HEK293 (cell line): ENCODE measurements at regions not wholly inside any gene's neighbourhood (a gene's known extent, or its start where the extent isn't known, plus 50 kb on each side); places are given as distances from the start of the nearest gene placed in this dataset.

ENCODE experiments used
- CTCF ChIA-PET: fragments of 350-600 bp; formaldehyde crosslinking; extraction: SDS; loops from one replicate; lab custom pipeline; 2021; ENCODE audit warnings: antibody characterized with exemption; lab: Yijun Ruan, JAX
- POLR2A ChIA-PET: fragments of 300-600 bp; formaldehyde crosslinking; extraction: SDS; loops from one replicate; lab custom pipeline; 2020; ENCODE audit warnings: antibody characterized with exemption, inconsistent platforms; lab: Yijun Ruan, JAX
- H3K27ac ChIP-seq: fragments of 200-500 bp; sonication (Bioruptor generic); 2 replicates; pipeline ENCODE4 v1.5.1; 2014; ENCODE audit warnings: low read depth, low read length, control low read depth, inconsistent platforms; ENCODE audit errors: extremely low read depth
- H3K36me3 ChIP-seq, 2 experiments: fragments of 200-500 bp in 1 of 2; sonication (Bioruptor generic) in 1 of 2; 1 replicate in 1 of 2; 2 replicates in 1 of 2; pipeline ENCODE4 v1.5.1; 2014 to 2017; ENCODE audit warnings: inconsistent platforms in 2 of 2, low read length in 2 of 2; ENCODE audit not compliant: control insufficient read depth in 2 of 2, insufficient read depth in 1 of 2
- H3K4me1 ChIP-seq: fragments of 200-500 bp; sonication (Bioruptor generic); 2 replicates; pipeline ENCODE4 v1.5.1; 2014; ENCODE audit warnings: mild to moderate bottlenecking, low read length, inconsistent platforms; ENCODE audit not compliant: control insufficient read depth, insufficient read depth
- H3K4me3 ChIP-seq: 2 replicates; pipeline ENCODE4 v1.5.1; 2011; ENCODE audit warnings: low read depth, mild to moderate bottlenecking, control low read depth, low read length, moderate library complexity
- H3K9me3 ChIP-seq: fragments of 200-500 bp; sonication (Bioruptor generic); 2 replicates; pipeline ENCODE4 v1.5.1; 2014; ENCODE audit warnings: low read depth, low read length, inconsistent platforms; ENCODE audit not compliant: control insufficient read depth, insufficient read depth
- AEBP2 ChIP-seq: fragments of 450-650 bp; formaldehyde crosslinking; IDR thresholded peaks from 2 replicates; pipeline ENCODE4 v1.5.1; 2016; ENCODE audit warnings: missing biosample characterization, missing genetic modification characterization, borderline replicate concordance
- GLI4 ChIP-seq: fragments of 450-650 bp; formaldehyde crosslinking; IDR thresholded peaks from 2 replicates; pipeline ENCODE4 v1.5.1; 2016; ENCODE audit warnings: missing biosample characterization, missing genetic modification characterization
- MEIS1 ChIP-seq: sonication (generic); formaldehyde crosslinking; IDR thresholded peaks from 2 replicates; pipeline ENCODE4 v1.8.1; 2022; ENCODE audit warnings: missing genetic modification reagents, mild to moderate bottlenecking, borderline replicate concordance
- PBX3 ChIP-seq: sonication (generic); formaldehyde crosslinking; IDR thresholded peaks from 2 replicates; pipeline ENCODE4 v1.8.1; 2022; ENCODE audit warnings: mild to moderate bottlenecking, moderate library complexity, missing genetic modification reagents
- RBAK ChIP-seq: fragments of 450-650 bp; formaldehyde crosslinking; IDR thresholded peaks from 2 replicates; pipeline ENCODE4 v1.5.1; 2016; ENCODE audit warnings: missing biosample characterization, missing genetic modification characterization
- SCRT2 ChIP-seq: fragments of 450-650 bp; formaldehyde crosslinking; IDR thresholded peaks from 2 replicates; pipeline ENCODE4 v1.5.1; 2016; ENCODE audit warnings: missing biosample characterization, missing genetic modification characterization
- SETDB1 ChIP-seq: IDR thresholded peaks from one replicate; pipeline ENCODE4 v1.6.1; 2017; ENCODE audit warnings: mild to moderate bottlenecking, low read length, moderate library complexity, mixed read lengths; ENCODE audit not compliant: insufficient read length
- SP2 ChIP-seq: fragments of 450-650 bp; formaldehyde crosslinking; IDR thresholded peaks from 2 replicates; pipeline ENCODE4 v1.5.1; 2016; ENCODE audit warnings: missing biosample characterization, missing genetic modification characterization
- SP3 ChIP-seq: fragments of 450-650 bp; formaldehyde crosslinking; IDR thresholded peaks from 2 replicates; pipeline ENCODE4 v1.5.1; 2016; ENCODE audit warnings: missing biosample characterization, missing genetic modification characterization
- WT1 ChIP-seq: fragments of 450-650 bp; formaldehyde crosslinking; IDR thresholded peaks from 2 replicates; pipeline ENCODE4 v1.5.1; 2016; ENCODE audit warnings: missing biosample characterization, missing genetic modification characterization
- ZBTB20 ChIP-seq: fragments of 450-650 bp; formaldehyde crosslinking; IDR thresholded peaks from 2 replicates; pipeline ENCODE4 v1.5.1; 2016; ENCODE audit warnings: missing biosample characterization, missing genetic modification characterization
- ZBTB6 ChIP-seq: fragments of 450-650 bp; formaldehyde crosslinking; IDR thresholded peaks from 2 replicates; pipeline ENCODE4 v1.5.1; 2017; ENCODE audit warnings: missing biosample characterization, missing genetic modification characterization
- ZEB2 ChIP-seq: fragments of 450-650 bp; formaldehyde crosslinking; IDR thresholded peaks from 2 replicates; pipeline ENCODE4 v1.5.1; 2016; ENCODE audit warnings: missing biosample characterization, missing genetic modification characterization
- ZFP69B ChIP-seq: fragments of 450-650 bp; formaldehyde crosslinking; IDR thresholded peaks from 2 replicates; pipeline ENCODE4 v1.5.1; 2016; ENCODE audit warnings: missing biosample characterization, missing genetic modification characterization
- ZNF174 ChIP-seq: fragments of 450-650 bp; formaldehyde crosslinking; IDR thresholded peaks from 2 replicates; pipeline ENCODE4 v1.5.0; 2017; ENCODE audit warnings: missing biosample characterization, mild to moderate bottlenecking, missing genetic modification characterization
- ZNF19 ChIP-seq: fragments of 450-650 bp; formaldehyde crosslinking; IDR thresholded peaks from 2 replicates; pipeline ENCODE4; 2016; ENCODE audit warnings: missing biosample characterization, missing genetic modification characterization, low read depth
- ZNF202 ChIP-seq: fragments of 450-650 bp; formaldehyde crosslinking; IDR thresholded peaks from 2 replicates; pipeline ENCODE4 v1.5.1; 2016; ENCODE audit warnings: missing biosample characterization, missing genetic modification characterization, borderline replicate concordance
- ZNF26 ChIP-seq: fragments of 450-650 bp; formaldehyde crosslinking; IDR thresholded peaks from 2 replicates; pipeline ENCODE4 v1.5.1; 2016; ENCODE audit warnings: missing biosample characterization, missing genetic modification characterization
- ZNF280D ChIP-seq: fragments of 450-650 bp; formaldehyde crosslinking; IDR thresholded peaks from 2 replicates; pipeline ENCODE4 v1.5.1; 2016; ENCODE audit warnings: missing biosample characterization, missing genetic modification characterization
- ZNF311 ChIP-seq: fragments of 450-650 bp; formaldehyde crosslinking; IDR thresholded peaks from 2 replicates; pipeline ENCODE4 v1.5.1; 2017; ENCODE audit warnings: missing biosample characterization, missing genetic modification characterization, borderline replicate concordance
- ZNF776 ChIP-seq: fragments of 450-650 bp; formaldehyde crosslinking; IDR thresholded peaks from 2 replicates; pipeline ENCODE4 v1.5.0; 2017; ENCODE audit warnings: missing biosample characterization, missing genetic modification characterization, borderline replicate concordance
- ZSCAN23 ChIP-seq: fragments of 450-650 bp; formaldehyde crosslinking; IDR thresholded peaks from 2 replicates; pipeline ENCODE4 v1.5.1; 2016; ENCODE audit warnings: missing biosample characterization, missing genetic modification characterization
- TF ChIP-seq, protein P1 (sequence below): fragments of 450-650 bp; formaldehyde crosslinking; IDR thresholded peaks from 2 replicates; pipeline ENCODE4 v1.5.1; 2016; ENCODE audit warnings: missing biosample characterization, missing genetic modification characterization

DNA sequence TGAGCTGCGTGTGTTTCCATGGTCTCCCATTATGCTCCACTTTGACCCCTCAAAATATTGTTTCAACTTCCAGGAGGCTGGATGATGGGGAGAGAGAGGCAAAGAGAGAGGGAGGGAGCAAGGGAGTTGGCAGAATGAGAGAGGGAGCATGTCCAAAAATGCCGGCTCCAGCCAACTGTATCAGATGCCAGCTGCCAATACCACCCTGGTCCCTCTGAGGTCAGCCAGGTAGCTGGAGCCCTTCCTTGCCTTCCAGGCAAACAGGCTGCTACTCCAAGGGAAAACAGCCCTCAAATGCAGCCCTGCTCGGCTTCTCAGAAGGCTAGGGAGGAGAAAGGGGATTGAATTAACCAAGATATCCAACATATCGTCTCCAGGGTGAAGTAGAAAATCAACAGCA lies 440.0 kb downstream of the TSHZ3 start:
- no peaks in the 10 kb centered on the region for H3K36me3 ChIP-seq
- H3K4me3 ChIP-seq: no peak overlapping the region
- H3K27ac ChIP-seq: no peak overlapping the region
- H3K9me3 ChIP-seq: no peaks in the 10 kb centered on the region; the same call in 1 of the 2 replicates
- CTCF ChIA-PET: interaction anchor here (0.6 kb wide), 1 partner anchor 656 kb away, joined by 3 read pairs; no protein-coding TSS in a partner anchor
- TF ChIP-seq ZNF280D (tag by site-specific recombination): no peak
- TF ChIP-seq ZNF311 (tag by site-specific recombination): no peak
- no peak for TF ChIP-seq SETDB1
- TF ChIP-seq ZBTB20 (tag by site-specific recombination): no peak
- POLR2A ChIA-PET: no interaction called here
- H3K4me1 ChIP-seq: peaks cover 2% of the 10 kb centered on the region; the same call in 1 of the 2 replicates

- Histone ChIP-seq H3K36me3 (no peaks in the 10 kb centered on the region), H3K4me3 (no peak overlapping the region), H3K4me1 (peaks cover 2% of the 10 kb centered on the region; the same call in 1 of the 2 replicates), H3K9me3 (no peaks in the 10 kb centered on the region), H3K27ac (no peak overlapping the region)
- ChIA-PET CTCF (interaction anchor here (0.6 to 0.7 kb wide), 7 partner anchors 9 to 1928 kb away, joined by 3 to 4 read pairs (median 3); no protein-coding TSS in a partner anchor), POLR2A (no interaction called here)
- no peak for TF ChIP-seq SCRT2 (tag by site-specific recombination)
- TF ChIP-seq RBAK: no peak
- no peak for TF ChIP-seq ZEB2
- TF ChIP-seq SP2 (tag by site-specific recombination): no peak
- TF ChIP-seq MEIS1: no peak
- TF ChIP-seq AEBP2 (tag by site-specific recombination): no peak
- TF ChIP-seq, protein P1, sequence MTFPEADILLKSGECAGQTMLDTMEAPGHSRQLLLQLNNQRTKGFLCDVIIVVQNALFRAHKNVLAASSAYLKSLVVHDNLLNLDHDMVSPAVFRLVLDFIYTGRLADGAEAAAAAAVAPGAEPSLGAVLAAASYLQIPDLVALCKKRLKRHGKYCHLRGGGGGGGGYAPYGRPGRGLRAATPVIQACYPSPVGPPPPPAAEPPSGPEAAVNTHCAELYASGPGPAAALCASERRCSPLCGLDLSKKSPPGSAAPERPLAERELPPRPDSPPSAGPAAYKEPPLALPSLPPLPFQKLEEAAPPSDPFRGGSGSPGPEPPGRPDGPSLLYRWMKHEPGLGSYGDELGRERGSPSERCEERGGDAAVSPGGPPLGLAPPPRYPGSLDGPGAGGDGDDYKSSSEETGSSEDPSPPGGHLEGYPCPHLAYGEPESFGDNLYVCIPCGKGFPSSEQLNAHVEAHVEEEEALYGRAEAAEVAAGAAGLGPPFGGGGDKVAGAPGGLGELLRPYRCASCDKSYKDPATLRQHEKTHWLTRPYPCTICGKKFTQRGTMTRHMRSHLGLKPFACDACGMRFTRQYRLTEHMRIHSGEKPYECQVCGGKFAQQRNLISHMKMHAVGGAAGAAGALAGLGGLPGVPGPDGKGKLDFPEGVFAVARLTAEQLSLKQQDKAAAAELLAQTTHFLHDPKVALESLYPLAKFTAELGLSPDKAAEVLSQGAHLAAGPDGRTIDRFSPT (tag by site-specific recombination): no peak
- TF ChIP-seq WT1 (tag by site-specific recombination): no peak
- TF ChIP-seq GLI4 (tag by site-specific recombination): no peak
- TF ChIP-seq SP3 (tag by site-specific recombination): no peak
- no peak for TF ChIP-seq ZNF202 (tag by site-specific recombination)
- TF ChIP-seq PBX3: no peak
- no peak for TF ChIP-seq ZBTB6
- TF ChIP-seq ZNF776 (tag by site-specific recombination): no peak
- TF ChIP-seq ZFP69B (tag by site-specific recombination): no peak
- no peak for TF ChIP-seq ZNF19 (tag by site-specific recombination)
- TF ChIP-seq ZNF174: no peak
- TF ChIP-seq ZNF26 (tag by site-specific recombination): no peak
- TF ChIP-seq ZSCAN23 (tag by site-specific recombination): no peak
Measured at GRCh38 chr19:30908262-30908771, 440.9 kb downstream of the TSHZ3 start.
